Activated CD4-positive, alpha-beta memory T cell treated with anti-CD3 and anti-CD28 coated beads, Interleukin-2, amount 10 ng/mL, durations not matched to agents 7 days and 5 days (primary cell): ENCODE measurements at regions not wholly inside any gene's neighbourhood (a gene's known extent, or its start where the extent isn't known, plus 50 kb on each side); places are given as distances from the start of the nearest gene placed in this dataset.

ENCODE experiments used
- CTCF ChIA-PET: fragments of 350-600 bp; sonication (Branson Sonifier 250); formaldehyde crosslinking; loops from one replicate; lab custom pipeline; 2021; ENCODE audit warnings: antibody characterized with exemption, inconsistent platforms; lab: Charles Lee
- POLR2A ChIA-PET: fragments of 350-600 bp; sonication (Branson Sonifier 250); formaldehyde crosslinking; loops from one replicate; lab custom pipeline; 2021; ENCODE audit warnings: antibody characterized with exemption; lab: Charles Lee
- DNase-seq: peaks from one replicate; pipeline ENCODE4 v3.0.0-alpha.2; 2020
- H3K27ac Mint-ChIP-seq: one replicate; pipeline ENCODE4 v1.8.0; 2021; ENCODE audit warnings: mild to moderate bottlenecking, mixed read lengths
- H3K27me3 Mint-ChIP-seq: one replicate; pipeline ENCODE4 v1.8.0; 2021; ENCODE audit warnings: mixed read lengths
- H3K36me3 Mint-ChIP-seq: one replicate; pipeline ENCODE4 v1.8.0; 2021; ENCODE audit warnings: low read depth, mixed read lengths
- H3K4me1 Mint-ChIP-seq: one replicate; pipeline ENCODE4 v1.8.0; 2021; ENCODE audit warnings: mixed read lengths
- H3K4me3 Mint-ChIP-seq: one replicate; pipeline ENCODE4 v1.8.0; 2021; ENCODE audit warnings: mild to moderate bottlenecking, mixed read lengths
- H3K9me3 Mint-ChIP-seq: one replicate; pipeline ENCODE4 v1.8.0; 2021; ENCODE audit warnings: mixed read lengths

DNA sequence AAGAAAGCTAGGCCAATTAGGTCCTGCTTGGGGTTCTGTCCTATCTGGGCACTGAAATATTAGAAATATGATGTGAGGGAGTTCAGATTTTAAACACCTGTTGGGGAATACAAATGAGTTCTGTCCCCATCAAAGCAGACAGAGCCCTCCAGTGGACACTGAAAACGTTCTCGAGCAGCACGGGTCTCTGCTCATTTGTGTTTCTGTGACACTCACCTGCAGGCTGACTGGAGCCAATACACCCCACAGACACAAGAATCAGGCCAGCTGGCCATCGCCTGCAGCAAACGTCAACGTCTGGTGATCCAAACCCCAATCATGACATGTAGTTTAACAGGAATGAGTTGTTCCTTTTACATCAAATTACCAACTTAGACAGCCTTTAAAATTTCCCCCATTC lies 493.4 kb upstream of the TMEM132C start:
- Mint-ChIP-seq H3K36me3 (no peaks in the 10 kb centered on the region), H3K27me3 (no peaks in the 10 kb centered on the region), H3K27ac (no peak overlapping the region), H3K4me3 (no peak overlapping the region), H3K9me3 (peaks cover 6% of the 10 kb centered on the region), H3K4me1 (no peaks in the 10 kb centered on the region)
- no peak for DNase-seq
- ChIA-PET POLR2A (no interaction called here), CTCF (no interaction called here)

DNA sequence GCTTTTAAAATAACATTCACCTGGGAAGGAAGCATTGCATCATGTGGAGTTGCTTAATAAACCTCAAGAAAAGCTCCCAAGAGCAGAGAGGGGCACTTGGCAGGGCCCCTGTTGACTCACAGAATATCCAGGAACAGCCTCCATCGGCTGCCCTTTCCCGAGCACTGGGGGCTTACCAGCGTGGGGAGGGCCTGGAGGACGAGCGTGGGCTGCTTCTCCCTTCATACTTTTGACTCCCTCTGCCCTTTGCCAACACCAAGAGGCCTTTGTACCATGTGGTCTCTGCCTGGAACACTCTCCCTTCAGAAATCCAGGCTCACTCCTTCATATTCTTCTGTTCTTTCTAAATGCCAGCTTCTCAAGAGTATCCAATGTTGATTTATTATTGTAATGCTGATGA lies 492.1 kb upstream of the TMEM132C start:
- Mint-ChIP-seq H3K27ac (no peak overlapping the region), H3K9me3 (peaks cover 9% of the 10 kb centered on the region), H3K27me3 (no peaks in the 10 kb centered on the region), H3K4me1 (no peaks in the 10 kb centered on the region), H3K4me3 (no peak overlapping the region), H3K36me3 (no peaks in the 10 kb centered on the region)
- ChIA-PET CTCF (interaction anchor here (0.6 kb wide), 1 partner anchor 333 kb away, joined by 3 read pairs; no protein-coding TSS in a partner anchor), POLR2A (no interaction called here)
- DNase-seq = no peak

DNA sequence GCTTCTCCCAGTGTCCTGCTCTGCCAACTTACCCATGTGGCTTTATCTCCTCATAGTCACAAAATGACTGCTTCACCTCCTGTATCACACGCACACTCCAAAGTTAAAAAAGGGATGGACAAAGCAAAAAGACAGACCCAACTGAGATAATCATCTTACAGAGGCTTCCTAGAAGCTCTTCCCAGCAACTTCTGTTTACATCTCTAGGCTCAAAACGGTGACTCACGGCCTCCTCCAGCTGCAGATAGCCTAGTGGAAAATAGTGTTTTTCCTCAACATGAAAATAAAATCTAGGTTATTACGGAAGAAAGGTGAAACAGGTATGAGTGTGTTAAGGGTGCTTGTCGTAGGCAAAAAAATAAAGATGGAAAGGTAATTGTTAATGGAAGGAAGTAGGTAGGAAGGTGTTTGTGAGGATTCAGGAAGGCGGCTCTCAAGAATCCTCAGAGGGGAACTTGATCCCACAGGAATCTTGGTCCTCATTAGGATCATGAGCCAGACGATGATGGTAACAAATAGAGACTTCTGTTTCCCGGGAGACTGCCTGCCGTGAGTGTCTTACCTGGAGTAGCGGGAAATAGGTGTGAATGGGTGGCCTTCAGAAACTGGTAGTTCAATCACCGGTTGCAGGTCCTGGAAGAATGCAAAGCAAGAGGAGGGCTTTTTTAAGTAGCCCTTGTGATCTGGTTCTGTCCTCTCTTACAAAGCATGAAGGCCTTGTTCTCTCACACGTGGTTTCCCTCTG lies 487.5 kb upstream of the TMEM132C start:
- POLR2A ChIA-PET = no interaction called here
- no peak for DNase-seq
- Mint-ChIP-seq H3K4me1 (no peaks in the 10 kb centered on the region), H3K9me3 (peaks cover 7% of the 10 kb centered on the region), H3K27me3 (no peaks in the 10 kb centered on the region), H3K4me3 (no peak overlapping the region), H3K36me3 (no peaks in the 10 kb centered on the region), H3K27ac (no peak overlapping the region)
- CTCF ChIA-PET = no interaction called here

- DNase-seq = no peak
- ChIA-PET CTCF (no interaction called here), POLR2A (no interaction called here)
- H3K4me3 Mint-ChIP-seq = no peak overlapping the region
- no peaks in the 10 kb centered on the region for H3K4me1 Mint-ChIP-seq
- peaks cover 11% of the 10 kb centered on the region for H3K9me3 Mint-ChIP-seq
- no peaks in the 10 kb centered on the region for H3K27me3 Mint-ChIP-seq
- H3K36me3 Mint-ChIP-seq = no peaks in the 10 kb centered on the region
- no peak overlapping the region for H3K27ac Mint-ChIP-seq
These were observed 486.1 kb upstream of the TMEM132C start for GRCh38 chr12:127780881-127781280.

DNA sequence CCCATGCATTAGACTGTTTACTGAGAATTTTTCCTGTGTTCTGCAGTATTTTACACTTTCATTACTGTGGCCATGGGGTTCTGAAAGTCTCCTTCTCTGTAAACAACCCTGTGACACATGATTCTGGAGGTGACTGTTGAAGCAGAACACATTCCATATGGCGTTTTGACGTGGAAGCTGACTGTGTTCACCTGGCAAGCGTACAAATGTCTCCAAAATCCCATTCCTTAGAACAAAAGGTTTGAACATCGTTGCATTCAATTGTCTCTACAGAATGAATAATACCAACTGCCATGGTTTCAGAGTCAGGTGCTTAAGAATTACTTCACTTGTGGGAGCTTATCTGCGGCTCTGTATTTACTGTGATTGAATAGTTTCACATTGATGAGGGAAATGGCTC lies 485.6 kb upstream of the TMEM132C start:
- no peak for DNase-seq
- Mint-ChIP-seq H3K27ac (no peak overlapping the region), H3K27me3 (no peaks in the 10 kb centered on the region), H3K4me3 (no peak overlapping the region), H3K4me1 (no peaks in the 10 kb centered on the region), H3K9me3 (peaks cover 12% of the 10 kb centered on the region), H3K36me3 (no peaks in the 10 kb centered on the region)
- ChIA-PET CTCF (no interaction called here), POLR2A (no interaction called here)

DNA sequence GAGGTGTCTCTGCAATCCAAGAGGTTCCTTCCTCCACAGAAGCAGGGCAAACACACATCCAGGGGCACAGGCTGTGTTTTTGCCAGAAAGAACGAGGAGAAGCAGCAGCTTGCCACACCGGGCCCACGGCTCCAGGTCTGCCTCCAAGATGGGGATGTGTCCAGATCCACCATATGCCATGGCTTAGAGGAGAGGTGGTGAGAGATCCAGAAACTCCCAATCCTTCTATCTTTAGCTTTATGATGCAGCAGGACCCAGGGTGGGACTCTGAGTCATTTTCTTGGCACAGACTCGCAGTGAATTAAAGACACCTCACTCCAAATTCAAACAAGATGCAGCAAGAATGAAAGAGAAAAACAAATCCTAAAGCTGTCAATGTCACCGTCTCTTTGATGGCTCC lies 481.4 kb upstream of the TMEM132C start:
- Mint-ChIP-seq H3K27me3 (no peaks in the 10 kb centered on the region), H3K36me3 (no peaks in the 10 kb centered on the region), H3K4me1 (no peaks in the 10 kb centered on the region), H3K4me3 (no peak overlapping the region), H3K27ac (no peak overlapping the region), H3K9me3 (peaks cover 8% of the 10 kb centered on the region)
- POLR2A ChIA-PET = no interaction called here
- DNase-seq = no peak
- CTCF ChIA-PET = no interaction called here

DNA sequence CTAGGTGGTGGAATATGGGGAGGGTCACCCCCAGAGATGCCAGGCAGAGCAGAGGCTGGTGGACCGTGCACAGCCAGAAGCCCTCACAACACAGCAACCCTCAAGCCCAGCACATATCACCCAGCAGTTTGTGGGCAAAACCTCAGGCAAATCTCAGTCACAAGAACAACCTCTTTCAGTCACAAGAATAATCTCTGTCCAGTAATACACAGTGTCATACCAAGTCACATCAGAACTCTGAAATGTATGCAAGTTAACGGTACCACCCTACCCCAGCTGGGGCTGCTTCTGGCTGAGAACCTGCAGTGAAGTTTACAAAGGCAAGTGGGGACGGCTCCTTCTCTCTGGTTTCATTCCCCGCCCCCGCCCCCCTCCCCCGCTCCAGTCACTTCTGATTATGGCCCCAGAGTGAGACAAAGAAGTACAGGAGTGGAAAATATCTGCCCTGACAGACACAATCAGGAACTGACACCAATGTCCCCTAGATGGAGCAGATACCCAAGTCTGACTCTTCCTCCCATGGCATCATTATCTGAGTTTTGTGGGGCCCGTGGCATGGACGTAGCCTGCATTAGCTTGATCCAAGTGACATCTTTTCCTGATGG lies 480.9 kb upstream of the TMEM132C start:
- Mint-ChIP-seq H3K27me3 (no peaks in the 10 kb centered on the region), H3K9me3 (peaks cover 8% of the 10 kb centered on the region)

DNA sequence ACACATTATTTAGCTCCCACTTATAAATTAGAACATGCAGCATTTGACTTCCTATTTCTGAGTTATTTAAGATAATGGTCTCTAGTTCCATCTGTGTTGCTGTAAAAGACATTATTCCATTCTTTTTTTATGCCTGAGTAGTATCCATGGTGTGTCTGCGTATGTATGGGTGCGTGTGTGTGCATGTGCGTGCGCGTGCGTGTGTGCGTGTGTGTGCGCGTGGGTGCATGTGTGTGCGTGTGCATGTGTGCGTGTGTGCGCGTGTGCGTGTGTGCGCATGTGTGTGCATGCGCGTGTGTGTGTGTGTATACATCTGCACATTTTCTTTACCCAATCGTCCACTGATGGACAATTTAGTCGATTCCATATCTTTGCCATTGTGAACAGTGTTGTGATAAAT lies 479.4 kb upstream of the TMEM132C start:
- Mint-ChIP-seq H3K4me1 (no peaks in the 10 kb centered on the region), H3K4me3 (no peak overlapping the region), H3K27me3 (no peaks in the 10 kb centered on the region), H3K27ac (no peak overlapping the region), H3K36me3 (no peaks in the 10 kb centered on the region), H3K9me3 (peaks cover 8% of the 10 kb centered on the region)
- POLR2A ChIA-PET = no interaction called here
- CTCF ChIA-PET = no interaction called here
- no peak for DNase-seq

More for the DNA sequence above, 480.9 kb upstream of the TMEM132C start:
- Mint-ChIP-seq H3K4me3 (no peak overlapping the region), H3K4me1 (no peaks in the 10 kb centered on the region), H3K27ac (no peak overlapping the region), H3K36me3 (no peaks in the 10 kb centered on the region)
- CTCF ChIA-PET = no interaction called here
- no peak for DNase-seq
- POLR2A ChIA-PET = no interaction called here

- Mint-ChIP-seq H3K27me3 (no peaks in the 10 kb centered on the region), H3K9me3 (peaks cover 5% of the 10 kb centered on the region), H3K36me3 (no peaks in the 10 kb centered on the region), H3K27ac (no peak overlapping the region), H3K4me1 (no peaks in the 10 kb centered on the region), H3K4me3 (no peak overlapping the region)
- no peak for DNase-seq
- ChIA-PET CTCF (no interaction called here), POLR2A (no interaction called here)
These were observed 476.6 kb upstream of the TMEM132C start for GRCh38 chr12:127790376-127790775.

GRCh38 chr12:127791217-127791616 lies 475.8 kb upstream of the TMEM132C start:
- no peaks in the 10 kb centered on the region for H3K27me3 Mint-ChIP-seq
- H3K27ac Mint-ChIP-seq = no peak overlapping the region
- CTCF ChIA-PET = no interaction called here
- no peaks in the 10 kb centered on the region for H3K4me1 Mint-ChIP-seq
- DNase-seq = no peak
- POLR2A ChIA-PET = no interaction called here
- no peak overlapping the region for H3K4me3 Mint-ChIP-seq
- no peaks in the 10 kb centered on the region for H3K36me3 Mint-ChIP-seq
- no peaks in the 10 kb centered on the region for H3K9me3 Mint-ChIP-seq

GRCh38 chr12:127797918-127798317 lies 469.1 kb upstream of the TMEM132C start:
- H3K4me3 Mint-ChIP-seq = no peak overlapping the region
- CTCF ChIA-PET = no interaction called here
- no peaks in the 10 kb centered on the region for H3K4me1 Mint-ChIP-seq
- H3K27me3 Mint-ChIP-seq = no peaks in the 10 kb centered on the region
- H3K27ac Mint-ChIP-seq = no peak overlapping the region
- POLR2A ChIA-PET = no interaction called here
- DNase-seq = no peak
- no peaks in the 10 kb centered on the region for H3K36me3 Mint-ChIP-seq
- no peaks in the 10 kb centered on the region for H3K9me3 Mint-ChIP-seq

GRCh38 chr12:127802271-127802670 lies 464.7 kb upstream of the TMEM132C start:
- ChIA-PET POLR2A (no interaction called here), CTCF (no interaction called here)
- no peak for DNase-seq
- no peak overlapping the region for H3K27ac Mint-ChIP-seq
- H3K36me3 Mint-ChIP-seq = no peaks in the 10 kb centered on the region
- no peaks in the 10 kb centered on the region for H3K27me3 Mint-ChIP-seq
- no peaks in the 10 kb centered on the region for H3K4me1 Mint-ChIP-seq
- H3K4me3 Mint-ChIP-seq = no peak overlapping the region
- no peaks in the 10 kb centered on the region for H3K9me3 Mint-ChIP-seq

DNA sequence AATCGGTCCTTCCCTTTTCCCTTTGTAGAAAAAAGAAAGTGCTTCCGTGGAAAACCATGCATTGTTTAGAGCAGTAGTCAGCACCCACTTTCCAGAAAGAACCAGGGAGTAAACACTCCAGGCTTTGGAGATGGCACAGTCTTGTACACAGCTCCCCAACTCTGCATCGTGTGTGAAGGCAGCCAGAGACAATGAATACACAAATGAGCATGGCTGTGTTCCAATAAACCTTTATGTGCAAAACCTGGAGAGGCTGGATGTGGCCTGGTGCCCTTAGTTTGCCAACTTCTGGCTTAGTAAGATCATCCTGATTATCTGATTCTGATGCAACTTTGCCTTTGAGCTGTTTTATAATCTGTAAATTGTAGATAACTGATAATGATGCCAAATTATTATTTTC lies 463.4 kb upstream of the TMEM132C start:
- ChIA-PET POLR2A (no interaction called here), CTCF (no interaction called here)
- DNase-seq = no peak
- Mint-ChIP-seq H3K4me3 (no peak overlapping the region), H3K36me3 (no peaks in the 10 kb centered on the region), H3K27me3 (no peaks in the 10 kb centered on the region), H3K4me1 (no peaks in the 10 kb centered on the region), H3K9me3 (no peaks in the 10 kb centered on the region), H3K27ac (no peak overlapping the region)

DNA sequence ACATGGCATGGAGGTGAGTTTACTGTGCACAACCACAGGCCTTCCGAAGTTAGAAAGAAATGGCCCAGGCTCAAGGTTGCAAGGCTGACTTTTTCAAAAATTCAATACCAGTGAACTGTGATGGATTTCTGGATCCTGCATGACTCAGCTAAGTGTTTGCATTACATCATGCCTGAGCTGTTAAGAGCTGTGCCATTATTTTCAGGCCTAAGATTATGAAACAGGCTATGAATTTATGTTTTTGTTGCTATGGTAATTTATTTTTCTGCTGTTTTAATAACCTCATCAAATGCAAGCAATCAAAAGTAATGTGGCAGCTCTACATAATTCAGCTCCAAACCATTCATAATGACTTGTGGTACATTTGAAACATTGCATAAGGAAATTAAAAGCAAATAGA lies 457.7 kb upstream of the TMEM132C start:
- ChIA-PET POLR2A (no interaction called here), CTCF (no interaction called here)
- no peaks in the 10 kb centered on the region for H3K27me3 Mint-ChIP-seq
- no peak for DNase-seq
- no peaks in the 10 kb centered on the region for H3K36me3 Mint-ChIP-seq
- no peaks in the 10 kb centered on the region for H3K4me1 Mint-ChIP-seq
- peaks cover 6% of the 10 kb centered on the region for H3K9me3 Mint-ChIP-seq
- H3K4me3 Mint-ChIP-seq = no peak overlapping the region
- H3K27ac Mint-ChIP-seq = no peak overlapping the region
